HAP-1 (cell line): ENCODE measurements at regions not wholly inside any gene's neighbourhood (a gene's known extent, or its start where the extent isn't known, plus 50 kb on each side); places are given as distances from the start of the nearest gene placed in this dataset.
A peak's percentile ranks its signal among the peaks of the same experiment; 100 is the strongest.
"Not testable (repeated sequence)": the region's sequence is repeated elsewhere in the genome, so short reads cannot be mapped to it uniquely, and the experiment has no call there.

Experiments
- DNase-seq, 2 experiments: peaks; one replicate each; pipeline ENCODE4 v3.0.0-alpha.2; 2016 to 2020; ENCODE audit warnings: low spot score in 2 of 2
- H3K27me3 ChIP-seq: fragments of 250-450 bp; sonication (Bioruptor Pico); 2 replicates; pipeline ENCODE4 v1.5.1; 2020; ENCODE audit warnings: low read depth, mild to moderate bottlenecking, moderate library complexity
- H3K36me3 ChIP-seq: fragments of 250-450 bp; sonication (Bioruptor Pico); replicated peaks from 2 replicates; pipeline ENCODE4 v1.5.1; 2020; ENCODE audit warnings: mild to moderate bottlenecking
- H3K4me1 ChIP-seq: fragments of 250-450 bp; sonication (Bioruptor Pico); 2 replicates; pipeline ENCODE4 v1.5.1; 2020; ENCODE audit warnings: mild to moderate bottlenecking
- H3K4me3 ChIP-seq: fragments of 250-450 bp; sonication (Bioruptor Pico); 2 replicates; pipeline ENCODE4 v1.5.1; 2020; ENCODE audit warnings: mild to moderate bottlenecking, moderate library complexity
- H3K9me3 ChIP-seq: fragments of 250-450 bp; sonication (Bioruptor Pico); 2 replicates; pipeline ENCODE4 v1.5.1; 2020; ENCODE audit warnings: mild to moderate bottlenecking, moderate library complexity
- in situ Hi-C: fragments of 300-500 bp; cut with MboI; formaldehyde crosslinking; loops from 3 replicates; pipeline ENCODE4 v1.14.3; 2020; ENCODE audit warnings: low sequenced_read_pairs, inconsistent platforms, mixed read lengths

GRCh38 chr3:178140531-178141304, 395.5 kb upstream of the KCNMB2 start:
- Histone ChIP-seq H3K27me3 (no peaks in the 10 kb centered on the region), H3K4me1 (no peaks in the 10 kb centered on the region), H3K9me3 (no peaks in the 10 kb centered on the region), H3K36me3 (no peaks in the 10 kb centered on the region), H3K4me3 (no peak overlapping the region)
- no peak for DNase-seq
- in situ Hi-C loops: no loop called here

GRCh38 chr3:178141305-178141684, 394.9 kb upstream of the KCNMB2 start:
- H3K4me1 ChIP-seq, in situ Hi-C loops, H3K27me3 ChIP-seq, H3K36me3 ChIP-seq, DNase-seq, H3K4me3 ChIP-seq, H3K9me3 ChIP-seq: not testable (repeated sequence)

GRCh38 chr3:178146406-178146831, 389.8 kb upstream of the KCNMB2 start:
- no peaks in the 10 kb centered on the region for H3K27me3 ChIP-seq
- H3K4me1 ChIP-seq: no peaks in the 10 kb centered on the region; the same call in 1 of the 2 replicates
- DNase-seq: peak in 1 of 2 experiments; percentile 26
- no peak overlapping the region for H3K4me3 ChIP-seq
- no peaks in the 10 kb centered on the region for H3K36me3 ChIP-seq
- in situ Hi-C loops: no loop called here
- no peaks in the 10 kb centered on the region for H3K9me3 ChIP-seq

- no peaks in the 10 kb centered on the region for H3K36me3 ChIP-seq
- no peaks in the 10 kb centered on the region for H3K27me3 ChIP-seq
- in situ Hi-C loops: no loop called here
- no peaks in the 10 kb centered on the region; the same call in 1 of the 2 replicates for H3K4me1 ChIP-seq
- no peaks in the 10 kb centered on the region for H3K9me3 ChIP-seq
- no peak for DNase-seq
- H3K4me3 ChIP-seq: no peak overlapping the region
These were observed 389.2 kb upstream of the KCNMB2 start for GRCh38 chr3:178147001-178147400.

GRCh38 chr3:178152031-178152806, 384.0 kb upstream of the KCNMB2 start:
- in situ Hi-C loops: no loop called here
- DNase-seq: no peak
- H3K27me3 ChIP-seq: no peaks in the 10 kb centered on the region
- no peaks in the 10 kb centered on the region for H3K4me1 ChIP-seq
- H3K36me3 ChIP-seq: no peaks in the 10 kb centered on the region
- no peaks in the 10 kb centered on the region for H3K9me3 ChIP-seq
- H3K4me3 ChIP-seq: no peak overlapping the region

- H3K4me1 ChIP-seq: no peaks in the 10 kb centered on the region
- no peak overlapping the region for H3K4me3 ChIP-seq
- H3K27me3 ChIP-seq: no peaks in the 10 kb centered on the region
- DNase-seq: no peak
- no peaks in the 10 kb centered on the region for H3K36me3 ChIP-seq
- H3K9me3 ChIP-seq: no peaks in the 10 kb centered on the region
- in situ Hi-C loops: no loop called here
These were observed 383.2 kb upstream of the KCNMB2 start for GRCh38 chr3:178152988-178153387.

- no peaks in the 10 kb centered on the region for H3K4me1 ChIP-seq
- no peaks in the 10 kb centered on the region for H3K27me3 ChIP-seq
- no peaks in the 10 kb centered on the region for H3K36me3 ChIP-seq
- in situ Hi-C loops: no loop called here
- no peak overlapping the region for H3K4me3 ChIP-seq
- no peaks in the 10 kb centered on the region for H3K9me3 ChIP-seq
- no peak for DNase-seq
These were observed 380.7 kb upstream of the KCNMB2 start for GRCh38 chr3:178155521-178155920.

- Histone ChIP-seq H3K4me3 (no peak overlapping the region), H3K36me3 (no peaks in the 10 kb centered on the region), H3K4me1 (no peaks in the 10 kb centered on the region), H3K9me3 (no peaks in the 10 kb centered on the region), H3K27me3 (no peaks in the 10 kb centered on the region)
- in situ Hi-C loops: no loop called here
- no peak for DNase-seq
These were observed 379.9 kb upstream of the KCNMB2 start for GRCh38 chr3:178156301-178156700.

GRCh38 chr3:178159691-178160220, 376.5 kb upstream of the KCNMB2 start:
- peak in 1 of 2 experiments; percentile 12 for DNase-seq
- Histone ChIP-seq H3K27me3 (no peaks in the 10 kb centered on the region), H3K4me3 (no peak overlapping the region), H3K9me3 (no peaks in the 10 kb centered on the region), H3K36me3 (no peaks in the 10 kb centered on the region), H3K4me1 (no peaks in the 10 kb centered on the region)
- in situ Hi-C loops: no loop called here

GRCh38 chr3:178169421-178169820, 366.8 kb upstream of the KCNMB2 start:
- H3K27me3 ChIP-seq: no peaks in the 10 kb centered on the region
- no peaks in the 10 kb centered on the region for H3K36me3 ChIP-seq
- H3K4me1 ChIP-seq: no peaks in the 10 kb centered on the region
- in situ Hi-C loops: no loop called here
- DNase-seq: no peak
- no peaks in the 10 kb centered on the region for H3K9me3 ChIP-seq
- H3K4me3 ChIP-seq: no peak overlapping the region

GRCh38 chr3:178170698-178171535, 365.3 kb upstream of the KCNMB2 start:
- no peaks in the 10 kb centered on the region for H3K27me3 ChIP-seq
- no peaks in the 10 kb centered on the region for H3K4me1 ChIP-seq
- no peak for DNase-seq
- no peak overlapping the region for H3K4me3 ChIP-seq
- in situ Hi-C loops: no loop called here
- no peaks in the 10 kb centered on the region for H3K36me3 ChIP-seq
- no peaks in the 10 kb centered on the region for H3K9me3 ChIP-seq

- in situ Hi-C loops: no loop called here
- H3K9me3 ChIP-seq: no peaks in the 10 kb centered on the region
These were observed 364.1 kb upstream of the KCNMB2 start for GRCh38 chr3:178172121-178172520.

GRCh38 chr3:178174201-178174915, 361.9 kb upstream of the KCNMB2 start:
- Histone ChIP-seq H3K9me3 (no peaks in the 10 kb centered on the region), H3K36me3 (no peaks in the 10 kb centered on the region), H3K4me1 (no peaks in the 10 kb centered on the region), H3K4me3 (no peak overlapping the region), H3K27me3 (no peaks in the 10 kb centered on the region)
- no peak for DNase-seq
- in situ Hi-C loops: no loop called here

More at GRCh38 chr3:178172121-178172520, 364.1 kb upstream of the KCNMB2 start:
- no peak for DNase-seq
- no peaks in the 10 kb centered on the region for H3K4me1 ChIP-seq
- H3K4me3 ChIP-seq: no peak overlapping the region
- no peaks in the 10 kb centered on the region for H3K27me3 ChIP-seq
- H3K36me3 ChIP-seq: no peaks in the 10 kb centered on the region
